HepG2 (cell line): ENCODE measurements at regions not wholly inside any gene's neighbourhood (a gene's known extent, or its start where the extent isn't known, plus 50 kb on each side); places are given as distances from the start of the nearest gene placed in this dataset.

Experiments used
- ATAC-seq: fragments of 200-7000 bp; cut with Tn5 transposase; 3 replicates; pipeline ENCODE4 v1.9.1; 2020; ENCODE audit warnings: mild to moderate bottlenecking, moderate library complexity
- BruUV-seq: library from RNA; stranded (reverse); fragments of 400-500 nt; replicated peaks from 2 replicates; lab custom pipeline; 2021; lab: Mats Ljungman, UMichigan
- CTCF ChIA-PET: fragments of 300-600 bp; formaldehyde crosslinking; extraction: SDS; loops from one replicate; lab custom pipeline; 2021; ENCODE audit warnings: low total read pairs, inconsistent platforms, low intra/inter-chr PET ratio; lab: Yijun Ruan, JAX
- POLR2A ChIA-PET: fragments of 350-600 bp; sonication (Branson Sonifier 250); formaldehyde crosslinking; loops from one replicate; lab custom pipeline; 2020; ENCODE audit warnings: antibody characterized with exemption, inconsistent platforms; lab: Yijun Ruan, JAX
- DNase-seq: peaks from one replicate; pipeline ENCODE4 v3.0.0-alpha.2; 2015; ENCODE audit warnings: low spot score
- FAIRE-seq: peaks from 3 replicates; lab custom pipeline; 2011; peaks lifted over from hg19 to GRCh38; lab: Jason Lieb, UNC
- H2AFZ ChIP-seq: one replicate; pipeline ENCODE4 v1.6.1; 2011; ENCODE audit warnings: low read length, inconsistent platforms
- H3K27ac ChIP-seq: fragments of 300-600 bp; 3 replicates; pipeline ENCODE4 v1.8.0; 2011; ENCODE audit warnings: mixed run types, mild to moderate bottlenecking, mixed read lengths, low read length, inconsistent platforms; ENCODE audit not compliant: insufficient read depth; ENCODE audit errors: extremely low read length
- H3K27me3 ChIP-seq, 2 experiments: fragments of 200-600 bp in 1 of 2; 2 replicates in 1 of 2; 3 replicates in 1 of 2; pipeline versions ENCODE4 v1.6.0 to v1.8.0; 2011; ENCODE audit warnings: low read length in 2 of 2, mild to moderate bottlenecking in 2 of 2, moderate library complexity in 2 of 2, inconsistent platforms in 1 of 2; ENCODE audit not compliant: insufficient read depth in 2 of 2, control insufficient read depth in 1 of 2
- H3K36me3 ChIP-seq, 2 experiments: fragments of 200-600 bp in 1 of 2; replicated peaks in 1 of 2; 2 replicates in 1 of 2; 3 replicates in 1 of 2; pipeline versions ENCODE4 v1.5.1 to v1.8.0; 2011; ENCODE audit warnings: low read length in 2 of 2, inconsistent platforms in 1 of 2; ENCODE audit not compliant: insufficient read depth in 2 of 2, control insufficient read depth in 1 of 2
- H3K4me1 ChIP-seq: 2 replicates; pipeline ENCODE4 v1.5.1; 2012; ENCODE audit warnings: low read length, inconsistent platforms; ENCODE audit not compliant: insufficient read depth
- H3K4me2 ChIP-seq: 2 replicates; pipeline ENCODE4 v1.6.0; 2011; ENCODE audit warnings: low read depth, low read length, inconsistent platforms
- H3K4me3 ChIP-seq, 3 experiments: fragments of 200-600 bp in 1 of 3; sonication (generic), shearing (Covaris generic) in 1 of 3; replicated peaks in 1 of 3; 2 replicates each; pipeline ENCODE4 v1.5.1; 2011 to 2016; ENCODE audit warnings: low read length in 3 of 3, inconsistent platforms in 2 of 3, low read depth in 2 of 3, mild to moderate bottlenecking in 2 of 3, control low read depth in 1 of 3, mixed read lengths in 1 of 3; ENCODE audit not compliant: insufficient read depth in 1 of 3
- H3K79me2 ChIP-seq: one replicate; pipeline ENCODE4 v1.6.1; 2011; ENCODE audit warnings: low read length, inconsistent platforms; ENCODE audit not compliant: insufficient read depth
- H3K9ac ChIP-seq: 2 replicates; pipeline ENCODE4 v1.6.0; 2011; ENCODE audit warnings: mild to moderate bottlenecking, low read depth, low read length, inconsistent platforms; ENCODE audit not compliant: insufficient read depth
- H3K9me3 ChIP-seq: 2 replicates; pipeline ENCODE4 v1.5.1; 2012; ENCODE audit warnings: mild to moderate bottlenecking, low read length
- H4K20me1 ChIP-seq: 2 replicates; pipeline ENCODE4 v1.6.0; 2011; ENCODE audit warnings: inconsistent platforms, mild to moderate bottlenecking, low read length, moderate library complexity; ENCODE audit not compliant: insufficient read depth
- FOXC1 ChIP-seq: sonication (generic); formaldehyde crosslinking; IDR thresholded peaks from 2 replicates; pipeline ENCODE4 v1.8.0; 2022; ENCODE audit warnings: mild to moderate bottlenecking, missing genetic modification reagents, borderline replicate concordance
- PAXIP1 ChIP-seq: sonication (generic); formaldehyde crosslinking; conservative IDR thresholded peaks from 2 replicates; pipeline ENCODE4 v1.4.0; 2020; ENCODE audit warnings: mild to moderate bottlenecking, missing genetic modification reagents, moderate library complexity
- ZBTB4 ChIP-seq: sonication (generic); formaldehyde crosslinking; IDR thresholded peaks from 2 replicates; pipeline ENCODE4 v1.4.0; 2020; ENCODE audit warnings: missing genetic modification reagents, mild to moderate bottlenecking, borderline replicate concordance
- ZBTB44 ChIP-seq: sonication (generic); formaldehyde crosslinking; IDR thresholded peaks from 2 replicates; pipeline ENCODE4 v1.4.0; 2020; ENCODE audit warnings: missing genetic modification reagents
- ZFP37 ChIP-seq: sonication (generic); formaldehyde crosslinking; IDR thresholded peaks from 2 replicates; pipeline ENCODE4 v1.4.0; 2020; ENCODE audit warnings: missing genetic modification reagents, borderline replicate concordance
- ZNF224 ChIP-seq: sonication (generic); formaldehyde crosslinking; IDR thresholded peaks from 2 replicates; pipeline ENCODE4 v1.5.0; 2020; ENCODE audit warnings: mild to moderate bottlenecking, missing genetic modification reagents
- ZNF530 ChIP-seq: sonication (generic); formaldehyde crosslinking; IDR thresholded peaks from 2 replicates; pipeline ENCODE4 v1.5.0; 2020; ENCODE audit warnings: low read depth, mild to moderate bottlenecking, missing genetic modification reagents
- ZNF569 ChIP-seq: sonication (generic); formaldehyde crosslinking; IDR thresholded peaks from 2 replicates; pipeline ENCODE4 v1.5.0; 2020; ENCODE audit warnings: mild to moderate bottlenecking, missing genetic modification reagents, moderate library complexity, borderline replicate concordance
- WGBS: methylation state at CpG from one replicate; pipeline ENCODE4 v1.1.6; 2017; ENCODE audit warnings: low lambda C conversion rate; 5-methylcytosine and 5-hydroxymethylcytosine counted together
- in situ Hi-C: cut with HindIII; loops from 2 replicates; pipeline ENCODE4 v1.10.0; 2017; ENCODE audit warnings: low pct_unique_long_range_greater_than_20kb; ENCODE audit not compliant: extremely low pct_ligation_motif_present
- intact Hi-C: fragments of 100-400 bp; cut with micrococcal nuclease; formaldehyde crosslinking; loops from one replicate; pipeline ENCODE4 v1.10.0; 2022; ENCODE audit not compliant: unreplicated experiment

- Histone ChIP-seq H3K4me3 (no peak overlapping the region), H3K9me3 (no peaks in the 10 kb centered on the region), H2AFZ (no peak overlapping the region), H3K4me1 (no peaks in the 10 kb centered on the region), H3K9ac (no peak overlapping the region), H3K4me2 (no peak overlapping the region), H3K27me3 (no peaks in the 10 kb centered on the region; a peak in 1 of 5 replicates), H4K20me1 (no peaks in the 10 kb centered on the region), H3K27ac (no peak overlapping the region), H3K36me3 (no peaks in the 10 kb centered on the region), H3K79me2 (no peaks in the 10 kb centered on the region)
- CTCF ChIA-PET = no interaction called here
- FAIRE-seq (no peak), DNase-seq (no peak), ATAC-seq (no peak)
- POLR2A ChIA-PET = no interaction called here
- in situ Hi-C loops = no loop called here
- no TSS peak for BruUV-seq
- 0% methylated on average over 2 of the region's 2 CpGs for WGBS
- intact Hi-C loops = no loop called here
- no peak for TF ChIP-seq ZNF569 (CRISPR knock-in tag)
- no peak for TF ChIP-seq ZBTB4 (CRISPR knock-in tag)
- TF ChIP-seq ZNF530 (CRISPR knock-in tag) = no peak
- no peak for TF ChIP-seq PAXIP1 (CRISPR knock-in tag)
- no peak for TF ChIP-seq ZNF224 (CRISPR knock-in tag)
- no peak for TF ChIP-seq ZBTB44 (CRISPR knock-in tag)
- TF ChIP-seq ZFP37 = no peak
- no peak for TF ChIP-seq FOXC1 (CRISPR knock-in tag)
These were observed 121.8 kb upstream of the FAM241A start for GRCh38 chr4:112023402-112023950.
